GM21717 (cell line): ENCODE measurements at regions not wholly inside any gene's neighbourhood (a gene's known extent, or its start where the extent isn't known, plus 50 kb on each side); places are given as distances from the start of the nearest gene placed in this dataset.
A peak's percentile ranks its signal among the peaks of the same experiment; 100 is the strongest.

ENCODE experiments used
- ATAC-seq: cut with Tn5 transposase; IDR thresholded peaks from one replicate; pipeline ENCODE4 v1.9.1; 2021; ENCODE audit warnings: mild to moderate bottlenecking, moderate library complexity; ENCODE audit not compliant: unreplicated experiment

DNA sequence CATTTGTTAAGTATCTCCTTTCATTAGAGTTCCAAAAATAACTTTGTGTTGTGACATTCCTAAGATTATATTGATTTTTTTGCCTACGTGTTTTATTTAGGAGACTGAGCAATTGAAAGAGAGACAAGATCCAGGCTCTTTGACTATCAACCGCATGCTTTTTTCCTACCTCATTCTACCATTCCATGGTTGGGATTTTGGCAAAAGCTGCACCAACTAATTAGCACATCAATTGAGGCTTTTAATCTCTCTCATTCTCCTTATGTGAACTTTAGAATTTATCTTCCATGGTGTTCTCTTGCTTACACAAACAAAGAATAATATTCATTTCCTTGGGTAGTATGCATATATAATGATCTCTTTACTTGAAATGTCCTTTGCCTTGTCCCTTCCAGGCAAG lies 338.7 kb upstream of the SMC2 start:
- no peak for ATAC-seq

GRCh38 chr9:103755986-103756385 lies 338.1 kb upstream of the SMC2 start:
- no peak for ATAC-seq

- no peak for ATAC-seq
Measured at GRCh38 chr9:103757062-103757461, 337.0 kb upstream of the SMC2 start.

DNA sequence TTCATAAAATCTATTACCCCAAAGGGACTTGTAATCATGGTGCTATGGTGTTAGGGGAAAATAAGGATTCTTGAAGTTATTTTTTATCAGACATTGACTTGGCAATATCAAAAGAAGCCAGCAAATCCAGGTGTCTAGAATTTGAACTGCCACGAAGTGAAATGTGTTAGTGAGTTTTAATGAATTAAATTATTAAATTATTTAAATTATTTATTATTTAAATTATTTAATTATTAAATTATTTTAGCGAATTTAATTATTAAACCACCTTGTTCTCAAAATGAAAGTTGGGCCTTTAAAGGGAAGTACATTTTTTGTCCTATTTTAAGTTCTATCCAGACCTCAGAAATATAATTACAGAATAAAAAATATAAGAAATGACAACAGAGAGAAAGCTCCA lies 332.6 kb upstream of the SMC2 start:
- no peak for ATAC-seq

GRCh38 chr9:103789686-103790085 lies 304.4 kb upstream of the SMC2 start:
- ATAC-seq: peak; percentile 89

GRCh38 chr9:103798620-103799019 lies 295.5 kb upstream of the SMC2 start:
- ATAC-seq: peak; percentile 100

DNA sequence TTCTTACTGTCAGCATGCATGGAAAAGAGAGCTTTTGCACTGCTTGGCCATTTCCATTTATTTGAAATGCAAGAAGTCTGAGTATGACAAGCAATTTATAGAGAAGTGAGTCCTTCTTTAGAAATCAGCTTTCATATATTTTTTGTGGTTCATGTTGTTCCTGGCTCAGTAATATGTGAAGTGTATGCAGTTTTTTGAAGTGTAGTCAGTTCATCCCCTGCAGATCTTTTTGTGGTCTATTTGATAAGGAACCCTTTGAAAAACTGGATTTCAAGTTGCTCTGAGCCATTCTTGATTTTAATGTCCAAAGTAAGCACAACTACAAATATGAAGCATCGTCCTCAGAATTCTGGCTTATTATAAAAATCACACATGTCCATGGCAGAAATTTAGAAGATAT lies 294.1 kb upstream of the SMC2 start:
- ATAC-seq: no peak

GRCh38 chr9:103802068-103802467 lies 292.0 kb upstream of the SMC2 start:
- ATAC-seq: no peak

DNA sequence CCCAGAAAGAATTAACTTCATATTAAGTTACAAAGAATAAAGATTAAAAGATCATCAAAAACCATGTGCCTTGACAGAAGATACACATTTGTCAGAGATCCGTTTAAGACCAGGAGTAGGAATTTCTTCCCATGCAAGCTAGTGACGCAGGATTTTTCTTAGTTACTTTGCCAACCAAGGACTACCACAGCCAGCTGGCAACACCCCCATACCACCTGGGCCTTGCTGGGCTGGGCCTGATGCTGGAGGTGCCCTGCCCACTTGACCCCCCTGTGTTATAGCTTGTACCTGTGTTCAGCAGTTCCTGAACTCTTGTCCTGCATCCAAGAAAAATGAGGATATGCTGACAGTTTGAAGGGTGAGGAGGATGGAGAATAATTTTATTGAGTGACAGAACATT lies 290.9 kb upstream of the SMC2 start:
- no peak for ATAC-seq

- ATAC-seq: no peak
Measured at GRCh38 chr9:103804077-103804735, 289.9 kb upstream of the SMC2 start.

- no peak for ATAC-seq
Measured at GRCh38 chr9:103809745-103810144, 284.4 kb upstream of the SMC2 start.

DNA sequence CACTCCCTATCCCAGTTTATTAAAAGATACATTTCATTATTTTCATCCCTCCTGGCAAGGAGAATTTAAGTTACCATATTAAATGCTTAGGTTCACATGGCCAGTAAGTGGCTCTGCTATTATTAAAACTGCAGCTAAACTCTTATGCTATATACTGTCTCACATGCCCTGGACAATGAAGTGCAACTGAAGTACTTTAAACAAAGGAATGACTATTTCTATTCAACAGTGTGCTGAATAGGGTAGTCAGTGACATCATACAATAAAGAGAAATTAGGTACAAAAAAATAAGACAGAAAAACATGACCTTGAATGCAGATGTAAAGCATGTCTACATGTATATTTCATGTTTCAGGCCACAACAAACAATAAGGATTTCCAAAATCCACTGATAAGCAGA lies 282.6 kb upstream of the SMC2 start:
- no peak for ATAC-seq

- no peak for ATAC-seq
Measured at GRCh38 chr9:103816146-103816545, 278.0 kb upstream of the SMC2 start.

- no peak for ATAC-seq
Measured at GRCh38 chr9:103819936-103820335, 274.2 kb upstream of the SMC2 start.

GRCh38 chr9:103821115-103821514 lies 273.0 kb upstream of the SMC2 start:
- no peak for ATAC-seq

- ATAC-seq: no peak
Measured at GRCh38 chr9:103837940-103838339, 256.2 kb upstream of the SMC2 start.

- ATAC-seq: no peak
Measured at GRCh38 chr9:103839197-103839596, 254.9 kb upstream of the SMC2 start.

DNA sequence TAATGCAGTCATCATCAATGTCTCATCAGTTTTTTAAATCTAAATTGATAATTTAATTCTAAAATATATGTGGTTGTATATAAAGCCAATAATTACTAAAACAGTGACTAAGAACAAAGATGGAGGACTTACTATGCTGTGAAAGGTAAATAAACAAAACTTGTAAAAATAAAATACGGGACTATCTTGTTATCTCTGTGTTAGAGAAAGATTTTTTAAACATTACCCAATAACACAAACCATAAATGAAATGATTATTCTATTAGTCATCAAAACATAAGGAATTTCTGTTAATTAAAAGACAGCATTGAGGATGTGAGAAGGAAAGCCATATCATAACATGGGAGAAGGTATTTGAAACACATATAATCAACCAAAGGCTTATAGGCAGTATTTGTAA lies 226.2 kb upstream of the SMC2 start:
- ATAC-seq: no peak

GRCh38 chr9:103872811-103873210 lies 221.3 kb upstream of the SMC2 start:
- ATAC-seq: no peak

DNA sequence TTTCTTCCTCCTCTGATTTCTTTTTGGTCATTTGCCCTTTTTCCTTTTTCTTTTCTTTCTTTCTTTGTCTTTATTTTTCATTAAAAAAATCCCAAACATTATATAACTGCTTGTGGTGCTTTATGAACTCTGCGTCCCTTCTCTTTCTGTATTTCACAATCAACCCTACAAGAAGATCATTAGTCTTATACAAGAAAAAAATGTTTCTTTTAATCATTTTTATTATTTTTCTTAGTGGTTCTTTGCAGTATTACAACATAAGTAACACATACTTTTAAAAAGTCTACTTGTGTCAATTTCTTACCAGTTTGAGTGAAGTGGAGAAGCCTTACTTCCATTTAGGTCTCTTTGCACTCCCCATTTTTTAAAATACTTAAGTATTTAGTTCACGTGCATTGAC lies 212.7 kb upstream of the SMC2 start:
- no peak for ATAC-seq

- ATAC-seq: no peak
Measured at GRCh38 chr9:103889989-103890388, 204.1 kb upstream of the SMC2 start.

DNA sequence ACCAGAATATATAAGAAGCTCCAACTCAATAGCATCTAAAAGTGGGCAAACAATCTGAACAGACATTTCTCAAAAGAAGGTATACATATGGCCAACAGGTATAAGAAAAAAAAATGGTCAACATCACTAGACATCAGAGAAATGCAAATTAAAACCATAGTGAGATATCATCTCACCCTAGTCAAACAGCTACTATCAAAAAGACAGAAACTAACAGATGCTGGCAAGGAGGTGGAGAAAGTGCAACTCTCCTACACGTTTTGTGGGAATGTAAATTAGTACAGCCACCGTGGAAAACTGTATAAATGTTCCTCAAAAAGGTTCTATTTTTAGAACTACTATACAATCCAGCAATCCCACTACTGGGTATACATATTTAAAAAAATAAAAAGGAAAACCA lies 199.9 kb upstream of the SMC2 start:
- ATAC-seq: no peak

- no peak for ATAC-seq
Measured at GRCh38 chr9:103898550-103898949, 195.6 kb upstream of the SMC2 start.
